Stimulated activated CD4-positive, alpha-beta T cell treated with anti-CD3 and anti-CD28 coated beads, TNF-alpha, amount 100 ng/mL, for 1 hour (primary cell): ENCODE measurements at regions not wholly inside any gene's neighbourhood (a gene's known extent, or its start where the extent isn't known, plus 50 kb on each side); places are given as distances from the start of the nearest gene placed in this dataset.
"Not testable (repeated sequence)": the region's sequence is repeated elsewhere in the genome, so short reads cannot be mapped to it uniquely, and the experiment has no call there.

ENCODE experiments used
- DNase-seq, 3 donors: peaks; one replicate each; pipeline ENCODE4 v3.0.0-alpha.2; 2020; ENCODE audit warnings: low read depth in 3 of 3, low spot score in 1 of 3

DNA sequence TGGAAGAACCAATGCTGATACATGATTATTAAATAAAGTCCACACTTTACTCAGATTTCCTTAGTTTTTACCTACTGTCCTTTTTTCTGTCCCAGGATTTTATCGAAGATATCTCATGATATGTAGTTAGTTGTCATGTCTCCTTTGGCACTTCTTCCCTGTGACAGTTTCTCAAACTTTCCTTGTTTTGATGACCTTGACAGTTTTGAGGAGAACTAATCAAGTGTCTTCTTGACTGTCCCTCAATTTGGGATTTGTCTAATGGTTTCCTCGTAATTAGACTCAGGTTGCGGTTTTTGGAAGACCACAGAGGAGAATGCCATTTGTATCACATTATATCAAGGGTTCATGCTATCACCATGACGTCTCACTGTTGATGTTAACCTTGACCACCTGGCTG, 483.1 kb upstream of the ZNF608 start:
- no peak for DNase-seq

DNA sequence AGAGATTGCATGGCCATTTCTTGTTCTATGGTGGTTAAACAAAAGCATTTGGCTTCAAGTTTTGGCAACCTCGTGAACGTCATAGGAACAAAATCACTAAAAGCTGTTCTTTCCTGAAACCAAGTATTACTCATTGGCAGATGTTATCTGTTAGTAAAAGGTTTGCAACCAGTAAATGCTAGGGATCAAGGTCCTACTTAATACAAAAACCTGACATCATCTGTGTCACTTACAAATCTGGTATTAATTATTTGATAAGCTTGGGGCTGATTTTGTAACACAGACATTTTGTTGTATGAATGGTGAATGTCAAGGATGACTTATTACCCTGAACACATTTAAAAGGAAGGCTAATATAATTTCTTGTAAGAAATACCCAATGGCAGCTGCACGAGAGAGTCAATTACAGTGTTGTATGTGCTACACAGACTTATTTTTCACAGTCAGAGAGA, 486.4 kb upstream of the ZNF608 start:
- no peak for DNase-seq

GRCh38 chr5:125233944-125234343, 487.5 kb upstream of the ZNF608 start:
- no peak for DNase-seq

GRCh38 chr5:125236007-125236406, 489.6 kb upstream of the ZNF608 start:
- no peak for DNase-seq

- DNase-seq = no peak
Measured at GRCh38 chr5:125236981-125237380, 490.5 kb upstream of the ZNF608 start.

DNA sequence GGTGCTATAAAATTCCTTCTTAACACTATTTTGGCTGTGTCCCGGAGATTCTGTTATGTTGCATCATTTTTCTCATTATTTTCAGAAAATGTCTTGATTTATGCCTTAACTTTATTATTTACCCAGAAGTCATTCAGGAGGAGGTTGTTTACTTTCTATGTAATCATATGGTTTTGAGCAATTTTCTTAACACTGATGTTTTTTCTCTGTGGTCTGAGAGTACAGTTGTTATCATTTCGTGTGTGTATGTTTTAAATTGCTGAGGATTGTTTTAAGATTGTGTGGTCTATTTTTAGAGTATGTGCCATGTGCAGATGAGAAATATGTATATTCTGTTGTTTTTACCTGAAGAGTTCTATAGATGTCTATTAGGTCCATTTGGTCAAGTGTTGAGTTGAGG, 498.1 kb upstream of the ZNF608 start:
- DNase-seq = no peak

DNA sequence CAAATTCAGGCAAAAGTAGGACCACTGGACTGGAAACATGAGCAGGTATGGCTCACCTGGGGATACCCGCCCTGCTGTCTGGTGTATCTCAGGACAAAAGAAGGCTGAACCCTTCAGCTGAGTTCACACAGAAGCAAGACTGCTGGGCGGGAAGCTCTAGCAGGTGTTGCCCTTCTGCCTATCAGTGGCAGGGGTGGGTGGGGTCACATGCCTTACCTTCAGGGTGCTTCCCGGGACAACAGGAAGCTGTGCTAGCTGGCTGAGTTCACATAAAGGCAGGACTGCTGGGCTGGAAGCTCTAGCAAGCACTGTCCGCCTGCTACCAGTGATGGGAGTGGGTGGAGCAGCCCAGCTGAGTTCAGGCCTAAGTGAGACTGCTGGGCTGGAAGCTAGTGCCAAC, 498.8 kb upstream of the ZNF608 start:
- DNase-seq = no peak

- no peak for DNase-seq
Measured at GRCh38 chr5:125249400-125249799, 503.0 kb upstream of the ZNF608 start.

DNA sequence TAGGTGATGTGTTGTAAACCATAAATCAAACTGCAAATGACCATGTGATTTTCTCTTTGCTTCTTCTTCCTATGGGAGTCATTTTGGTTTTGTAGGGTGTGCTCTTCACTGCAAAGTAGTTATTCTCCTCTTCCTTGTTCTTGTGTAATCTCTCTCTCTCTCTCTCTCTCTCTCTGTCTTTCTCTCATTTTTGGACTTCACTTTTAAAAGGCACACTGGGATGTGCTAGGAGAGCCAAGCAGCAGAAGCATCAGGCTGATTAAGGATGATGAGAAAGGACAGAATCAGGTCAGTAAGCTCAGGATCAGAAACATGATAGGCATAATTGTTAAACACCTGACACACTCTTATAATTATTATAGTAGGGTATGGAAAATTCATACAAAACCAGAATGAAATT, 505.3 kb upstream of the ZNF608 start:
- no peak for DNase-seq

GRCh38 chr5:125253634-125254033, 507.2 kb upstream of the ZNF608 start:
- not testable (repeated sequence) for DNase-seq

DNA sequence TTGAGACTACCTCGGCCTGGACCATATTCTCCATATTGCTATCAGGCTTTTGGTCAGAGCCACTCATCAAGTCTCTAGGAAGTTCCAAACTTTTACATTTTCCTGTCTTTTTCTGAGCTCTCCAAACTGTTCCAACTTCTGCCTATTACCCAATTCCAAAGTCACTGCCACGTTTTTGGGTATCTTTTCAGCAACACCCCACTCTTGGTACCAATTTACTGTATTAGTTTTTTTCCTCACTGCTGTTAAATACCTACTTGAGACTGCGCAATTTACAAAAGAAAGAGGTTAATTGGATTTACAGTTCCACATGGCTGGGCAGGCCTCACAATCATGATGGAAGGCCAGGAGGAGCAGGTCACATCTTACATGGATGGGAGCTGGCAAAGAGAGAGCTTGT, 507.8 kb upstream of the ZNF608 start:
- no peak for DNase-seq

DNA sequence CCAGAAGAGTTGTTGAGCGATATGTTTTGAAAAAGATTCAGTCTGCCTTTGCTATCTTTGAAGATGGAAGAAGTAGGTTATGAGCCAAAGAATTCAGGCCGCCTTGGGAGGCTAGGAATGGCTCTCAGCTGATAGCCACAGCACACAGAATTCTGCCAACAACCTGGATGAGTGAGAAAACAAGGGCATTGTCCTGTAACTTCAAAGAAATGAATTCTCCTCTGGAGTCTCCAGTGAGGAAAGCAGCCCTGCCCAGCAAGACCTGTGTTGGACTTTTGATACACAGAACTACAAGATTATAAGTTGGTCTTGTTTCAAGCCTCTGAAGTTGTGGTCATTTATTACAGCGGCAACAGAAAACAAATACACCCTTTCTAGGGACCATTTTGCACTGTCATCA, 509.9 kb upstream of the ZNF608 start:
- DNase-seq = no peak

DNA sequence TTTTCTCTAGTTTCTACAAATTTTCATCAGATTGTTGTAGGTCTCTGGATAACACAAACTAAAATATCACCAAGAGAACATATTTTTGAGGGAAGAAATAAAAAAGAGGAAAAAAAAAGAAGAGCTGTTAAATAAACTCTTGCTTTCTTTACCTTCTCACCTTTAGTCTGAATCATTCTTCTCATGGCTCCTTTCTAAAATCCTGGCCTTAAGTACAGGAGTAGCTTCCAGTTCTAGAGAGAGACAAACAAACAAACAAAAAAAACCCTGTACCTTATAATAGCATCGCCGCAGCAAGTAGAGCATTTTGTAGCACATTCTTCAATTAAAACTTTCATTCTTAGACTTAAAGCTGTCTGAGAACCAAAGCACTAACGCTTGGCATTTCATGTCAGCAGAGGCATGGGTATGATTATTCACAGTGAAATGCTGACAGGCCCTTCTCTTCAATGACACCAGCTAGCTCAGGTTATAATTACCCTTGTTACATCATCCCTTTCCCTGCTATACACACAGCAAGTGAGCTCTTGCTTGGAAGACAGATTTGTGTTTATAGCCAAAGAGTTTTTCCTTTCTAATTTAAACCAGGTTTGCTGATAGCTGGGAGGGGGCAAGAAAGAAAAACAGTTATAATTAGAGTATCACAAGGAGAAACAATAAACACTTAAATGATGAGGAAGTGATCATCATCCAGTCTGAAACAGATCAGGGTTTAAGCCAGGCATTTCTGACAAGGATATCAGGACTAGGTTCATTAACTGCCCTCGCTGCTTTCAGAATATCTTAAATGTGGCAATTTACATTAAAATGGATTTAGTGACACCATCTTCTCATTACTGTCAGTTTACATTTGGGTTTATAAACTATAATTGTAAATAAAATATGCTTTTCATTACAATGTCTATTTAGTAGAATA, 510.9 kb upstream of the ZNF608 start:
- no peak for DNase-seq

DNA sequence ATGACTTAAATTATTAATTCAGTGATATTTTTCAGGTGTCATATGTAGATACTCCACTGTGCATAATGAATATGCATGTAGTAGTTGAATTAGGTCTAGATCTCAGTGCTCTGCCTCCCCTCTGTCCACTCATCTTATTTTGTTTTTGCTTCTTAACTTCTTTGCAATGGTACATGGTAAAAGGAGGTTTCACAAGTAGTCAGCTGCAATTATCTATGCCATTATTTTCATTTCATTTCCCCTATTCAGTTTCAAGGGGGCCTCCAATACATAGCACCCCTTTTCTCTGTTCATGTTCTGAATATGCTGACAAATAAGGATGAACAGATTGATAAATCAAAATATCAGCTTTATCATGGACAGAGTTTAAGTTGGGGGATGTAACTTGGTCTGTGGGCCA, 511.6 kb upstream of the ZNF608 start:
- DNase-seq = no peak

- no peak for DNase-seq
Measured at GRCh38 chr5:125258615-125259014, 512.2 kb upstream of the ZNF608 start.

DNA sequence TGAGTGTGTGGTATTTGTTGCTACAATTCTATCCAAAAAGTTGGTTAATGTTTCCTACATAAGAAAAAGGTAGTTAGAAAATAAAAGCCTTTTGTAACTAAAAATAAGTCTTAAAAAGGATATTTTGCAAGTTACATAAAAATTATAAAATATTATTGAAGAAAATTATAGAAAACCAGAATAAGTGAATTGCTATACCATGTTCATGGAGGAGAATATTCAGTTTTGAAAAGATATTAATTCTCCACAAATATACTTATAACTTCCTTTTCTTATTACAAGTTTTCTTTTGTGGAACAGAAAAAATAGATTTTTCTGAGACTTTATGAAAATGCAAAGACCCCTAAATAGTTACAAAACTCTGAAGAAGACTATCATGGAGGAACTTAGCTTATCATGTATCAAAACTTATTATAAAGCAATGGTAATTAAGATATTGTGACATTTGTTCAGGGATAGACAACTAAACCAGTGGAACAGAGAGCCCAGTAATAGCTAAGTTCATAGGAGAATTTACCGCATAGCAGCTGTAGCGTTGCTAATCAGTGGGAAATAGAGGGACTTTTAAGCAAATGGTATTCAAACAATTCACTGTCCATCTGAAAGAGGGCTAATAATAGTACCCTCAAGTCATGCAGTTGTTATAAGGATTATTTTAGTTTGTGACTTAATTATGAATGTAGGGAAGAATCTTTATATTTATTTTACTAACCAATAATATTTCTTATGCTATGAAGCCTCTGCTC, 515.2 kb upstream of the ZNF608 start:
- no peak for DNase-seq

GRCh38 chr5:125262782-125263181, 516.3 kb upstream of the ZNF608 start:
- no peak for DNase-seq

- no peak for DNase-seq
Measured at GRCh38 chr5:125263356-125263755, 516.9 kb upstream of the ZNF608 start.

DNA sequence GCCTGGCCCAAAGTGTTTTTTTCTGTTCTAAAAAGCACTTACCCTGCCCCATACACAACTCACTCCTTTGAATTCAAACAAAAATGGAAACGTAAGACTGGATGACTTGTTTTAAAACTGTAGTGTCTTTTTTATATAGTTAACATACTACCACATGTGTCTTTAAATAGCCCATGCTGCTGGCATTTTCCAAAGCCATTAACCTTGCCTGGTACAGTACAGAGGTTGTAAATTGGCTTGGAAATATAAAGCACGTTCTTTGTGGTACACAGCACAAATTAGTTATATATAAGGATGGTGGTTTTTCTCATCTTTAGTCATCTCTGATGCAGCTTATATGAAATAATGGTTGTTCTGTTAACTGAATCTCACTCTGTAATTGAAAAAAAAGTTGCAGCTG, 519.7 kb upstream of the ZNF608 start:
- DNase-seq = no peak

DNA sequence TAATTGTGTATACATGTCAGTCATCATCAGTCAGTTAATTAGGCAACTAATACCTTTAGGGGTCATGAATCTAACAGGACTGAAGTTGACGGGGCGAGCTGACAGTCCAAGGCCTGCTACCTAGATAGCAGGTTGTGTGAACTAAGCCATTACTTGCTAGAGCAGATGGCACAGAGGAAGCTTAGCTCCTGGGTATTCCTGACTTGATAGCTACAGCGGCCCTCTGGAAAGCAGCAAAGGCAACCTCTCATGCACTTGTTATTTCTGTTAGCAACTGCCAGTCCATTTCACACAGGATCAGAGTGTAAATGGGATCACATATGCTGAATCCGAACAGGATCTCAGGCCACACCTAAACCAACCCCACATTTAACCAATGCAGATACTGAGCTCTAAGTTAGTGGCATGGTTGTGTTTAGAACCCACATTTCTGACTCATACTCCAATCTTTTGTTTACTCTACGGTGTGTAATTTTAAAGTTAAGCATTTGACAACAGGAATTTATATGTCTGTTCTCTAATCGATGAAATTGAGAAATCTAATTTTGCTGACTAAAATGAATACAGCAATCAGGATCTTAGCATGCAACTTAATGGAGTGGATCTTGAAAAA, 521.3 kb upstream of the ZNF608 start:
- DNase-seq = no peak

- no peak for DNase-seq
Measured at GRCh38 chr5:125269926-125270325, 523.5 kb upstream of the ZNF608 start.

- no peak for DNase-seq
Measured at GRCh38 chr5:125272357-125272756, 525.9 kb upstream of the ZNF608 start.
